ENCODE measurements at regions not wholly inside any gene's neighbourhood (a gene's known extent, or its start where the extent isn't known, plus 50 kb on each side); places are given as distances from the start of the nearest gene placed in this dataset.

GRCh38 chr6:77150736-77151135, 312.6 kb downstream of the HTR1B start (continued):
- no peak for TF ChIP-seq TCF7L2 (IDR thresholded peaks at IDR 0.05; ENCODE audit: borderline replicate concordance, extremely low read depth, insufficient read depth, insufficient read length)
- no peak for TF ChIP-seq SIN3A (IDR thresholded peaks at IDR 0.05; ENCODE audit: low read depth)
- no peak for TF ChIP-seq CTCF (IDR thresholded peaks at IDR 0.05 in 2 of 3, conservative IDR thresholded peaks at IDR 0.05 in 1 of 3; ENCODE audit: borderline replicate concordance in 1 of 3, insufficient read depth in 1 of 3, low read depth in 2 of 3, low read length in 2 of 3)
- TF ChIP-seq ELF1 (IDR thresholded peaks at IDR 0.05; ENCODE audit: borderline replicate concordance, low read depth) = no peak
- TF ChIP-seq EGR1 (IDR thresholded peaks at IDR 0.05; ENCODE audit: low read depth) = no peak

- H2AFZ ChIP-seq (ENCODE audit: low read depth, low read length, poor library complexity, severe bottlenecking) = no peak overlapping the region
- no peak overlapping the region for H3K9ac ChIP-seq (ENCODE audit: low read length)
- RAD21 ChIA-PET (ENCODE audit: low non-redundant PET in 1 of 2, low total read pairs in 2 of 2, uncharacterized antibody in 2 of 2, unreplicated experiment in 2 of 2) = no interaction called here
- ATAC-seq = no peak
- H3K4me2 ChIP-seq (ENCODE audit: low read length) = no peak overlapping the region
- no peak overlapping the region for H3K27ac ChIP-seq (ENCODE audit: low read depth, low read length)
- no peaks in the 10 kb centered on the region for H3K27me3 ChIP-seq (ENCODE audit: insufficient read depth, low read length)
- no peaks in the 10 kb centered on the region for H4K20me1 ChIP-seq (ENCODE audit: insufficient read depth)
- CTCF ChIA-PET = no interaction called here
- H3K9me3 ChIP-seq (ENCODE audit: control insufficient read depth in 1 of 2, insufficient read depth in 1 of 2, low read depth in 1 of 2, low read length in 2 of 2) = no peaks in the 10 kb centered on the region
- no peaks in the 10 kb centered on the region for H3K9me2 ChIP-seq (ENCODE audit: insufficient read depth)
- H3K79me2 ChIP-seq (ENCODE audit: insufficient read depth, low read length) = no peaks in the 10 kb centered on the region
- BruUV-seq (replicated peaks) = no TSS peak
- no peak for DNase-seq (ENCODE audit: low read depth, low spot score)
- no peaks in the 10 kb centered on the region for H3K36me3 ChIP-seq (ENCODE audit: control insufficient read depth in 1 of 2, insufficient read depth in 2 of 2, low read length in 2 of 2)
- H3K4me3 ChIP-seq (replicated peaks in 1 of 2; ENCODE audit: low read depth in 1 of 2, low read length in 2 of 2) = no peak overlapping the region
- POLR2A ChIA-PET = no interaction called here
- no peaks in the 10 kb centered on the region for H3K4me1 ChIP-seq (ENCODE audit: control insufficient read depth in 1 of 2, insufficient read depth in 2 of 2, low read length in 2 of 2)
- intact Hi-C loops (cut with micrococcal nuclease) = no loop called here
- no peak for TF ChIP-seq EZH2phosphoT487 (IDR thresholded peaks at IDR 0.05; ENCODE audit: borderline replicate concordance)
- TF ChIP-seq ZBTB33 (IDR thresholded peaks at IDR 0.05; ENCODE audit: extremely low read depth, insufficient replicate concordance, low read length) = no peak
- TF ChIP-seq JUND (IDR thresholded peaks at IDR 0.05) = no peak
- TF ChIP-seq ELF1 (IDR thresholded peaks at IDR 0.05; ENCODE audit: borderline replicate concordance, low read depth) = no peak
- TF ChIP-seq CEBPB (IDR thresholded peaks at IDR 0.05; ENCODE audit: low read depth) = no peak
- no peak for TF ChIP-seq REST (IDR thresholded peaks at IDR 0.05; ENCODE audit: low read depth)
- TF ChIP-seq SIN3A (IDR thresholded peaks at IDR 0.05; ENCODE audit: low read depth) = no peak
- no peak for TF ChIP-seq ATF3 (IDR thresholded peaks at IDR 0.05)
- TF ChIP-seq SP1 (IDR thresholded peaks at IDR 0.05; ENCODE audit: low read depth) = no peak
- no peak for TF ChIP-seq FOSL1 (IDR thresholded peaks at IDR 0.05; ENCODE audit: low read depth)
- no peak for TF ChIP-seq CTCF (IDR thresholded peaks at IDR 0.05 in 2 of 3, conservative IDR thresholded peaks at IDR 0.05 in 1 of 3; ENCODE audit: borderline replicate concordance in 1 of 3, insufficient read depth in 1 of 3, low read depth in 2 of 3, low read length in 2 of 3)
- no peak for TF ChIP-seq POLR2AphosphoS5 (IDR thresholded peaks at IDR 0.05; ENCODE audit: low read depth, low read length)
Measured at GRCh38 chr6:77145244-77145643, 318.0 kb downstream of the HTR1B start.
